Mucosa of descending colon (tissue), 3 donors: ENCODE measurements at regions not wholly inside any gene's neighbourhood (a gene's known extent, or its start where the extent isn't known, plus 50 kb on each side); places are given as distances from the start of the nearest gene placed in this dataset.

ENCODE experiments used
- ATAC-seq: fragments of 200-7000 bp; cut with Tn5 transposase; one replicate; pipeline ENCODE4 v1.9.1; 2020; ENCODE audit warnings: mild to moderate bottlenecking, moderate library complexity
- DNase-seq, 3 donors: peaks; one replicate each; pipeline ENCODE4 v3.0.0-alpha.2; 2020
- H3K36me3 ChIP-seq: fragments of 200-600 bp; one replicate; pipeline ENCODE4 v1.8.0; 2021; ENCODE audit warnings: low read depth, mild to moderate bottlenecking
- H3K4me1 ChIP-seq: fragments of 200-600 bp; one replicate; pipeline ENCODE4 v1.8.0; 2021; ENCODE audit warnings: low read depth, mild to moderate bottlenecking
- H3K4me3 ChIP-seq: fragments of 200-600 bp; one replicate; pipeline ENCODE4 v1.8.0; 2021; ENCODE audit warnings: mild to moderate bottlenecking
- H3K9me3 ChIP-seq: fragments of 200-600 bp; one replicate; pipeline ENCODE4 v1.8.0; 2021; ENCODE audit warnings: mild to moderate bottlenecking
- intact Hi-C, 2 donors: fragments of 100-400 bp; cut with DNase I in 1 of 2; cut with micrococcal nuclease in 1 of 2; formaldehyde crosslinking; loops; one replicate each; pipeline versions ENCODE4 v1.11.0 to v1.11.1; 2022; cut with DNase I, micrococcal nuclease
- TF ChIP-seq, protein P1 (sequence below): fragments of 200-600 bp; IDR thresholded peaks from one replicate; pipeline ENCODE4 v1.8.0; 2022; ENCODE audit warnings: antibody characterized with exemption, mild to moderate bottlenecking
- donor health status: DM: no; HTN: no; CAD: no; lungs with moderate emphysema.
- donor health status: DM: no; HTN: no; CAD: no.
- donor health status: DM: no; HTN: yes; CAD: no.

DNA sequence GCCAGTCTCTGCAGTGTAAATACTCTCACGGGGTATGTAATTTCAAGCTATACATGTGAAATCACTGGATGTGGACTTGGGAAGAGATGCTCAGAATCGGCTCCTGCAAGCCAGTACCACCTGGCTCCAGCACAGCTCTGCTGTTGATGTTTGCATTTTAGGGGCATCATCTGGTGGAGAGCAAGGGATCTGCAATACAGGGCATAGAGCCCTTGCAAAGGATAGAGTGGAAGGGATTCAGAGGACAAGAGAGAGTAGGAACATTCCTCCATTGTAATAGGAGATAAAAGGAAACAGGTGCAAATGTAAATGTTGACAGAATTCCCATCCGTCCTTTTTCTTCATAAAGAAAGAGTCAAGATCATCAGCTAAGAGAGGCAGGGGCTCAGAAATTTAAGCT lies 184.1 kb downstream of the PMP22 start:
- Histone ChIP-seq H3K9me3 (no peaks in the 10 kb centered on the region), H3K36me3 (no peaks in the 10 kb centered on the region), H3K4me3 (no peak overlapping the region), H3K4me1 (no peaks in the 10 kb centered on the region)
- intact Hi-C loops, result no loop called here
- no peak for DNase-seq
- TF ChIP-seq, protein P1, sequence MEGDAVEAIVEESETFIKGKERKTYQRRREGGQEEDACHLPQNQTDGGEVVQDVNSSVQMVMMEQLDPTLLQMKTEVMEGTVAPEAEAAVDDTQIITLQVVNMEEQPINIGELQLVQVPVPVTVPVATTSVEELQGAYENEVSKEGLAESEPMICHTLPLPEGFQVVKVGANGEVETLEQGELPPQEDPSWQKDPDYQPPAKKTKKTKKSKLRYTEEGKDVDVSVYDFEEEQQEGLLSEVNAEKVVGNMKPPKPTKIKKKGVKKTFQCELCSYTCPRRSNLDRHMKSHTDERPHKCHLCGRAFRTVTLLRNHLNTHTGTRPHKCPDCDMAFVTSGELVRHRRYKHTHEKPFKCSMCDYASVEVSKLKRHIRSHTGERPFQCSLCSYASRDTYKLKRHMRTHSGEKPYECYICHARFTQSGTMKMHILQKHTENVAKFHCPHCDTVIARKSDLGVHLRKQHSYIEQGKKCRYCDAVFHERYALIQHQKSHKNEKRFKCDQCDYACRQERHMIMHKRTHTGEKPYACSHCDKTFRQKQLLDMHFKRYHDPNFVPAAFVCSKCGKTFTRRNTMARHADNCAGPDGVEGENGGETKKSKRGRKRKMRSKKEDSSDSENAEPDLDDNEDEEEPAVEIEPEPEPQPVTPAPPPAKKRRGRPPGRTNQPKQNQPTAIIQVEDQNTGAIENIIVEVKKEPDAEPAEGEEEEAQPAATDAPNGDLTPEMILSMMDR, result no peak
- no peak for ATAC-seq

DNA sequence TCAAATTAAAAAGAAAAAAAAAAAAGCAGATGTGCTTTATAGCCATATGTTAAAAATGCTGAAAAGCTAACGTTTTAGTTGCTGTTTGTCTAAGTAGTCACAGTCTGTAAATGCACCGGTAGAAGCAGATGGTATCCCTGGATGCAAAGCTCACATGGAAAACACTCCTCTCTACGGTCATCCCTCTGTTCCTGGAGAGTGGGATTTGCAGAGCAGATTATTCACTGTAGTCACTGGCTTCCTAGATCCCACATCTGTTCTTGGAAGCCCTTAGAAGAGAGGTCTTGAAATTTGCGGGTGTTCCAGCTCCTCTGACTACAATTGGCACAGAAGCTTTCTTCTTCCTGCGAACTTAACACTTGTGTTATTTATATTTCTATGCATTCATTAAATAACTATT lies 186.6 kb downstream of the PMP22 start:
- Histone ChIP-seq H3K9me3 (no peaks in the 10 kb centered on the region), H3K36me3 (no peaks in the 10 kb centered on the region), H3K4me1 (no peaks in the 10 kb centered on the region), H3K4me3 (no peak overlapping the region)
- ATAC-seq, result no peak
- intact Hi-C loops, result no loop called here
- TF ChIP-seq, protein P1, result no peak
- DNase-seq, result no peak

DNA sequence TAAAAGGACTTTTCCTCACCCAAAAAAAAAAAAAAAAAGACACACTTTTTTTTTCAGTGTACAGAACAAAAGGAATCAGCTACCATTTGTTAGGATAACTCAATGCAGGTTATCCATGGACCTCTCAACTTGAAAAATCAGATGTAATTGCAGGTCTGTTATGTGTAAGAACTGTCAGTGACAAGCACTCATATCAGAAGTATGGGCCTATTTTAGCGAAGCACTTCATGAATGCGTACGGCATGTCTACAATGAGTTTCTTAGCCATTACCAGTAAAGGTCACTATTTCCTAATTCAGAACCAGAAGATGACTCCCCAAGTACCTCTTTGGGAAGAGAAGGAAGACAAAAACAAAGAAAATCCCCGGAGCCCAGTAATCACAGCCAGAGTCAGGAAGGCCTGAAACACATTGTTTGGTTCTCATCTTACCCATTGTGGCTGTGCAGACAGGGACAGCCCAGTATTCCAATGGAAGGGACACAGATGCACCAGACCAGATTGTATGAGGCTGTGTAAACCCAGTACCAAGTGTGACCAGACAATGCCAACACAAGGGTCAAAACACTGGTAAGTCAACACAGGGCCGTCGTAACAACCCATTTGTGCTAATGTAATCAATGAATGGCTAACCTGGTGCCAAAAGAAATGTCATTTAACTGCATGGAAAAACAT lies 188.0 kb downstream of the PMP22 start:
- intact Hi-C loops, result no loop called here
- no peak for ATAC-seq
- no peak for DNase-seq
- Histone ChIP-seq H3K4me1 (no peaks in the 10 kb centered on the region), H3K36me3 (no peaks in the 10 kb centered on the region), H3K4me3 (no peak overlapping the region), H3K9me3 (no peaks in the 10 kb centered on the region)
- TF ChIP-seq, protein P1, result no peak

DNA sequence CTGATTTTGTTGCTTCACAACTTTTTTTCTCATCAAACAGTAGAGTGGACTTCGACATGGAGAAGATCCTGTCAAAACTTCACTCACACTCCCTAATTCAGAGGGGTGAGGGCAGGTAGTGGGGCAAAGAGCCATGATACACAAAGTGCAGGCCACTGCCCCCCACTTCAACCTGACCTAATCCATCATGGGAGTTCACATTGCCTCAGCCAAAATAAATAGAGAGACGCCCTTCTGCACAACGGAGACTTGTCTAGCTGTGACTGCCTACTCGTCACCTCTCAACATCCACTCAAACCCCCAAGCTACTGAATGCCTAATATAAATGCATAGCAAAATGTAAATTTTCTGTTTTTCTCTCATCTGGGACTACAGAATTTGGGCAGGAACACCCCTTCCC lies 213.2 kb downstream of the PMP22 start:
- Histone ChIP-seq H3K9me3 (no peaks in the 10 kb centered on the region), H3K36me3 (no peaks in the 10 kb centered on the region), H3K4me1 (no peaks in the 10 kb centered on the region), H3K4me3 (no peak overlapping the region)
- DNase-seq, result no peak
- intact Hi-C loops, result no loop called here
- ATAC-seq, result no peak
- TF ChIP-seq, protein P1, result no peak

DNA sequence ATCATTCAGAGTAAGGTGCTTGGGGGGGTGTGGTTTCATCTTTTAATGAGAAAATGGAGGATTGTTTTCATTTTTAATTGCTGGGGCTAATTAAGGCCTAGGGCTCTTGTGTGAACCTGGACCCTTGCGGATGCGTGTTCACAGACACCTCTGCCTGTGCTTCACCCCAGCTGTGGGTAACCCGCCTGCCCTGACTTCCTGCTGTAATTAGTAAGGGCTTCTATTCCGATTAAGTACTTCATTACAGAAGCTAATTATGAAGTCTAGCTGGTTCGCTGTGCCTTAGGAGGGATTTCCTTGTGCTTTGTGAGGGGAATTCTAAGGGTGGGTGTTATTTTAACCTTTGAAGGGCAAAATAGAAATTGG lies 215.3 kb downstream of the PMP22 start:
- Histone ChIP-seq H3K4me3 (no peak overlapping the region), H3K36me3 (no peaks in the 10 kb centered on the region), H3K4me1 (no peaks in the 10 kb centered on the region), H3K9me3 (no peaks in the 10 kb centered on the region)
- intact Hi-C loops, result no loop called here
- TF ChIP-seq, protein P1, result no peak
- DNase-seq (no peak), ATAC-seq (no peak)
